Activated T-cell treated with anti-CD3 and anti-CD28 coated beads, Interleukin-2, amount 50 U/mL, for 4 hours (primary cell): ENCODE measurements at regions not wholly inside any gene's neighbourhood (a gene's known extent, or its start where the extent isn't known, plus 50 kb on each side); places are given as distances from the start of the nearest gene placed in this dataset.

Source experiments
- ATAC-seq, 2 donors: fragments of 200-7000 bp; cut with Tn5 transposase; one replicate each; pipeline ENCODE4 v1.10.0; 2021
- DNase-seq: peaks from one replicate; pipeline ENCODE4 v3.0.0-alpha.2; 2020
- H3K27me3 Mint-ChIP-seq: one replicate; pipeline ENCODE4 v1.8.0; 2021; ENCODE audit warnings: low read depth, mixed read lengths
- H3K36me3 Mint-ChIP-seq: one replicate; pipeline ENCODE4 v1.8.0; 2022; ENCODE audit warnings: mixed read lengths; ENCODE audit not compliant: insufficient read depth
- H3K4me1 Mint-ChIP-seq: one replicate; pipeline ENCODE4 v1.8.0; 2021; ENCODE audit warnings: low read depth, mixed read lengths
- H3K4me3 Mint-ChIP-seq: one replicate; pipeline ENCODE4 v1.8.0; 2021; ENCODE audit warnings: mild to moderate bottlenecking, moderate library complexity, mixed read lengths
- H3K9me3 Mint-ChIP-seq: one replicate; pipeline ENCODE4 v1.8.0; 2021; ENCODE audit warnings: mixed read lengths

DNA sequence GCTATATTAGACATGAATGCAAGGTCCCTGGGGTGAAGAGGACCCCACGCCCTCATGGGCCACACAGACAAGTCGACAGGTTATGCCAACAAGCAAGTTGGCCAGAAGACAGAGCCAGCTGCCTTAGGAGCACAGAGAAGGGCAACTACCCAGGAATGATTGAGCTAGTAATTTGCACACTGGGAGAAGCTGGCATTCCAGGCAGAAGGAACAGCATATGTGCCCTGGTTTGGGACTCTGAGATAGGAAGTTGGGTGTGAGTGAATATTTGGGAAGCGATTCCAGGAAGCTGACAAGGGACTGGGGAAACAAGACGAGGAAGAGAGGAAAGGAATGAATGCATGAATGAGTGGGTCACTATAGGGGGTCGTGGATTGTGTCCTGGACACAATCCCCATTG, 203.7 kb upstream of the CDH5 start:
- Mint-ChIP-seq H3K36me3 (no peaks in the 10 kb centered on the region), H3K9me3 (no peaks in the 10 kb centered on the region), H3K4me3 (no peak overlapping the region), H3K4me1 (no peaks in the 10 kb centered on the region), H3K27me3 (peaks cover 7% of the 10 kb centered on the region)
- ATAC-seq (no peak), DNase-seq (no peak)

DNA sequence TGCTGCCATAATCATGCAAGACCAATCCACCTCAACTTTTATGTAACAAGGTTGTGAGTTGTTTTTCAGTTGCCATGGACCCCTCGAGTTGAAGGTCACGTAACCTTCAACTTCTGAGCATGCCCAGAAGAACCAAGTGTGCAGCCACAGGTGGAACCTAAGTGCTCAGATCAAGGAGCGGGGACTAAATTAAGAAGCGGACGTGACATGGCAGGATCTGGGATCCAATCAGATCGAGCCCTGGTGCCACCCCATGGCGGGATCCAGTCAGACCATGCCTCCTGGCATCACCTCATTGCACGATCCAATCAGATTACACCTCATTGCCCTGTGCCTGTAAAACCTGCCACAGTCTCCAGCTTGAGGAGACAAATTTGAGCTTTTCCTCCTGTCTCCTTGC, 204.5 kb upstream of the CDH5 start:
- DNase-seq: no peak
- Mint-ChIP-seq H3K4me3 (no peak overlapping the region), H3K36me3 (no peaks in the 10 kb centered on the region), H3K9me3 (no peaks in the 10 kb centered on the region), H3K27me3 (peaks cover 7% of the 10 kb centered on the region), H3K4me1 (no peaks in the 10 kb centered on the region)
- no peak for ATAC-seq

DNA sequence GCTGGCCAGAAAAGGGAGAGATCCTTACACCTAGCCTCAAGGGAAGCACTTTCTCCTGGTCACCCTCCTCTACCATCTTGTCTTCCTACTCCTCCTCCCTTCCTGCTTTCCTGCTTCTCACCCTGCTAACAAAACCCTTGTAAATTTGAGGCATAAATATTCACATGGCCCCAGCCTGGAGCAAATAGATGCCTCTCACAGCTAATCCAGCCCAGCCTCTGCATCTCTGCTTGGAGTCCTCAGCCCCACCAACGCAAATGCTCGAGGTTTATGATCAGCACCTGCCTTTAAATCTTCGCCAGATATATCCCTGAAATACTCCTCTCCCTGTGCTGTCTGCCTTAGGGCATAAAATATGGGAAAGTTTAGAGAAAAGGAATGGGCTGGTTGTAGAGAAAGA, 205.2 kb upstream of the CDH5 start:
- Mint-ChIP-seq H3K27me3 (peaks cover 7% of the 10 kb centered on the region), H3K4me3 (no peak overlapping the region), H3K9me3 (no peaks in the 10 kb centered on the region), H3K36me3 (no peaks in the 10 kb centered on the region), H3K4me1 (no peaks in the 10 kb centered on the region)
- no peak for ATAC-seq
- no peak for DNase-seq

DNA sequence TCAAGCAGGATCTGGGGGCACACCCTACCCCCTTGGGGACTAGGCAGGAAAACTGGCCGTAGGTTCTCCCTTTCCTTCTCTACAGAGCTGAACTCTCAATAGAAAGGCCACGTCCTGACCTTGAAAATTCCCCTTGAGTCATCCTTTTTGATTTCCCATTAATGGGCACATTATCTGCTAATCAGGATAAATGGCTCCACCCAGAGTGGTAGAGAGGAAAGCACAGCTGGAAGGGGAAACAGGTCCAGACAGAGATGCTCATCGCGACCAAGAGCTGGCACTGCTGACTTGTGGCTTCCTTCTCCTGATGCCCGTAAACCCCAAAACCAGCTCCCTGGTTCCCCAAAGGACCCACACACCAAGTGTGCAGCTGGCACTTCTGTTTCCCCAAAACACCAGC, 206.5 kb upstream of the CDH5 start:
- ATAC-seq: no peak
- Mint-ChIP-seq H3K9me3 (no peaks in the 10 kb centered on the region), H3K27me3 (peaks cover 7% of the 10 kb centered on the region), H3K36me3 (no peaks in the 10 kb centered on the region), H3K4me1 (no peaks in the 10 kb centered on the region), H3K4me3 (no peak overlapping the region)
- DNase-seq: no peak

DNA sequence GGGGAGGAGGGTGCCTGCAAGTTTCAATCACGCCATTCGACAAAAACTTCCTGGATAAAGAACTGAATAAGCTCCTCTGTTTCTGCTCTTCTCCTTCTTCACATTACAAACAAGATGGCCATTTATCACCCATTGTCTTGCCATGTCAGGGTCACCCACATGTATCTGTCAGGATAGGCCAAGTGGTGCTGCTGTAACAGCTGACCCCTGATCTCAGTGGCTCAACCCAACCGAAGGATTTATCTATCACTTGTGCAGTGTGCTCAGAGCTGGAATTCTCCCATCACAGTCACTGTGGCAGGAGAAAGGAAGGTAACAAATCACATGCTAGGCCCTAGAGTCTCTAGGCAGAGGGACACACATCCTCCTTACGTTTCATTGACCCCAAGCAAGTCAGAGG, 210.0 kb upstream of the CDH5 start:
- Mint-ChIP-seq H3K36me3 (no peaks in the 10 kb centered on the region), H3K9me3 (no peaks in the 10 kb centered on the region), H3K4me1 (no peaks in the 10 kb centered on the region), H3K27me3 (peaks cover 5% of the 10 kb centered on the region), H3K4me3 (no peak overlapping the region)
- DNase-seq (no peak), ATAC-seq (no peak)

DNA sequence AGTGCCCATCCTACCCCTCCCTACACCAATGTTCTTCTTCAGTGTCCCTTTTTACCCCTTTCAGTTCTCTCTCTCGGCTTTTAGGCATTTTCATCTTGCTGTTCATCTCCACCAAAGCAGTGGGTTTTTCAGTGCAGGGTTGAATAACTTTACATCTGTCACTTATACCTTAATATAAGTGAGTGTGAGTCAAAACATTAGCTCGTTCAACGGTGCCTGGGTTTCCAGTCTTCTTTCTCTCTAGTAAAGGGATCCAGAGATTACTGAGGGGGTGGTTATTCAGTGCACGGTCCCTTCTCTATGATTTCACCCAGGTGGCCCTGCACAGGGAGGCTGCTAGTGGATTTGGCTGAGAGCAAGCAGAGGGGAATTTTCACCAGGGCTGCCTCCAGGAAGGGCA, 210.6 kb upstream of the CDH5 start:
- H3K36me3 Mint-ChIP-seq: no peaks in the 10 kb centered on the region
- ATAC-seq (no peak), DNase-seq (no peak)
- peaks cover 2% of the 10 kb centered on the region for H3K27me3 Mint-ChIP-seq
- H3K9me3 Mint-ChIP-seq: no peaks in the 10 kb centered on the region
- no peak overlapping the region for H3K4me3 Mint-ChIP-seq
- H3K4me1 Mint-ChIP-seq: peaks cover 3% of the 10 kb centered on the region

DNA sequence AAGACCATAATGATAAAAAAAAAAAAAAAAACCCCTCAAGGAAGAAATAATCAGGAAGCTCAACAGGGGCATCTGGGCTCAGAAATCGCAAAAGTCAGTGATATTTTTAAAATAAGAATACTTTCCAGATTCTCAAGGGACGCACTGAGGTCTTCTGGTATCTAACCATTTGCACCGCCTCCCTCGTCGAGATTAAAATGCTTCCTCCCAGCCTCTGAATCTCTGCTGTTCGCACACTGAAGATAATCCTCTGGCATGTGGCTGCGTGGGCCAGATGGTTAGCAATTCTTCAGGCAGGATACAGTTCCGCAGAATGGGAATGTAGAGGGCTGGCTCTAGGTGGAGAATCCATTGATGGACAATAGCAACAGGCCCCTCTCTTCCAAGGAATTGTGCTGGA, 211.7 kb upstream of the CDH5 start:
- H3K4me3 Mint-ChIP-seq: no peak overlapping the region
- no peak for ATAC-seq
- peaks cover 5% of the 10 kb centered on the region for H3K27me3 Mint-ChIP-seq
- no peak for DNase-seq
- peaks cover 3% of the 10 kb centered on the region for H3K4me1 Mint-ChIP-seq
- H3K9me3 Mint-ChIP-seq: no peaks in the 10 kb centered on the region
- H3K36me3 Mint-ChIP-seq: no peaks in the 10 kb centered on the region

DNA sequence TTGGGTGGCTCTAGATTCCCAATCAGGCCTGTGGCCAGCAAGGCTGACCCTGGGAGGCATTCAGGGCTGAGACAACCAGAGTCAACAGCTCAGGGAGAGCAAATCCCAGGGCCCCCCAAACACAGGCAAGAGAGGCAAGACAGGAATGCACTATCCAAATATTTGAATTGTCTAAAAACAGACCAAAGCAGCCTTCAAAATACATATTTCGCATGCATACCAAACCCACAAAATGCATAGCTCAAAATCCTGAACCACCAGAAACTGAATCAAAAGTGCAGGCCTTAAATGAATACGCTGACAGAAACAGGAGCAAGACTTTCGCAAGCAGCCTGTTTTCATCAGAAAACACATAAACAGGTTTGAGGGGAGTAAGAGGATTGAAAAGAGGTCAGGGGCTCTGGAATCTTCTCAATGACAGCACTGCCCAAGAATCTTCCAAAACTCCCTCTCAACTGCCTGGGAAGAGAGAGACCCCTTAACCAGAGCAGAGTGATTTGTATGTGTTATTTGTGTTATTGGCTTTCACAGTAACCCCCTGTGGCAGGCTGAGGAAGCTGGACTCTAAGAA, 213.6 kb upstream of the CDH5 start:
- H3K4me1 Mint-ChIP-seq: peaks cover 3% of the 10 kb centered on the region
- H3K4me3 Mint-ChIP-seq: no peak overlapping the region
- DNase-seq (no peak), ATAC-seq (no peak)
- H3K9me3 Mint-ChIP-seq: no peaks in the 10 kb centered on the region
- peaks cover 5% of the 10 kb centered on the region for H3K27me3 Mint-ChIP-seq
- H3K36me3 Mint-ChIP-seq: no peaks in the 10 kb centered on the region

DNA sequence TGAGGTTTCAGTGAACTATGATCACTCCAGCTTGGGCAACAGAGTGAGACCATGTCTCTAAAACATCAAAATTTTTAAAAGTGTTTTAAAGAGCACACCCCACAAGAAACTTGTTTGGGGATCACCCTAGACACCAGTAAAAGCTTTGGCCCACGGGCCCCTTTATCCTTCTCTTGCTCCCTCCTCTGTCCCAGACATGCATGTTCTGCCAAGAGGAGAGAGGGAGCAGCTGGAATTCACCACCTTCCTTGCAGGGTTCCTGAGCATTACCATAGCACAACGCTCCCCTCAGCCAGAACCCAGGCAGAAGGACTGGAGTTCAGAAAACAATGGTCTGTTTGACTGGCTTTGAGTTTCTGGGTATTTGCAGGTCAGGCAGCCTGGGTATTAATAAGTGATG, 214.3 kb upstream of the CDH5 start:
- ATAC-seq: no peak
- DNase-seq: no peak
- Mint-ChIP-seq H3K27me3 (peaks cover 5% of the 10 kb centered on the region), H3K36me3 (no peaks in the 10 kb centered on the region), H3K4me3 (no peak overlapping the region), H3K4me1 (peaks cover 3% of the 10 kb centered on the region), H3K9me3 (no peaks in the 10 kb centered on the region)

DNA sequence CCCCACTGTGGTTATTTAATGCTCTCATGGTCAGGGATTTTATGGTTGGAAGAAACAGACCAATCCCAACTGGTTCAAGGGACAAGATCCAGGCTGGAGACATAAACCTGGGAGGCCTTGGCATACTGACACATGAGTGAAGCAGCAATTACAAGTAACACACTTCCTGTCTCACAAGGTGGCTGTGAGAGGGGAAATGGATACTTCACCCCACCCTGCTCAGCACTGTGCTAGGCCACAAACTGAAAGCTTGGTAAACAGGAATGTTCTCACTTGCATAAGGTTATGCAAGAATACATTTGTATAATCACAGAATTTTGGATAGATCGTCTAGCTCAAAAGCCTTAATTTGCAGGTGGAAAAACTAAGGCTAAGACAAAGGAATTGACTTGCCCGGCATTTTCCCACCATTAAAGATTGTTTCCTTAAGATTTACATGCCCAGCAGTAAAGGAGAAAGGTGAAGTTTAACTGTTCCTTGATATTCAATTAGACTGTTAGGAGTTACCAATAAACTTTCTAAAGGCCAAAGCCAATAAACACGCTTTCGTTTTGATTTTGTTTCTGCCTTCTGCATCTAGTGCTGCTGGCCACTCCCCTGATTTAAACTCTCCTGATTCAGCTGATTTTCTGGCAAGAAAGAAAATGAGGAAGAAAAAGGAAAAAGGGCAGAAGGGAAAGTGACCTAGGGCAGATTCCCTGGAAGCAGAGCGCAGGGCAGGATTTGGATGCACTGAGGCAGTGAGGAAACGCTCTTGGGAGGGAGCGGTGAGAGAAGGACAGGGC, 215.6 kb upstream of the CDH5 start:
- Mint-ChIP-seq H3K9me3 (no peaks in the 10 kb centered on the region), H3K27me3 (peaks cover 5% of the 10 kb centered on the region), H3K4me3 (no peak overlapping the region), H3K36me3 (no peaks in the 10 kb centered on the region), H3K4me1 (peaks cover 3% of the 10 kb centered on the region)
- no peak for DNase-seq
- ATAC-seq: no peak

DNA sequence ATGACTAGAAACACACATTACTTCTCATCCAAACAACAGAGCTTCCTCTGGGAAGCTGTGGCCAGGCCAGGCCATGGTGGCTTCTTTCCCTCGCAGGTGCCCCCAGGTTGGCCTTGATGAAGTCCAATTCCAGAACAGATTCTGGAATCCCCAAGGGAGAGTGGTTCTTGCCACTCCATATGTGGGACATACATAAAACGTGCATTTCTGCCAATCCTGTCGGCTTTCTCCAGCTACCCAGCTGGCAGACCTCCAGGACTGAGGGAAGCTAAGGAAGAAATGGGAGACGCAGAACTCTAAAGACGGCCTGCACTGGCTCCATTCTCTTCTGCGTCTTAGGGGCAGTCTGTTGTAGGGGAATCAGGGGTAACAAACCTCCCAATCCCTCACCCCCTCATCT, 219.2 kb upstream of the CDH5 start:
- Mint-ChIP-seq H3K4me3 (no peak overlapping the region), H3K36me3 (no peaks in the 10 kb centered on the region), H3K27me3 (peaks cover 11% of the 10 kb centered on the region), H3K9me3 (no peaks in the 10 kb centered on the region), H3K4me1 (peaks cover 3% of the 10 kb centered on the region)
- no peak for ATAC-seq
- DNase-seq: no peak

DNA sequence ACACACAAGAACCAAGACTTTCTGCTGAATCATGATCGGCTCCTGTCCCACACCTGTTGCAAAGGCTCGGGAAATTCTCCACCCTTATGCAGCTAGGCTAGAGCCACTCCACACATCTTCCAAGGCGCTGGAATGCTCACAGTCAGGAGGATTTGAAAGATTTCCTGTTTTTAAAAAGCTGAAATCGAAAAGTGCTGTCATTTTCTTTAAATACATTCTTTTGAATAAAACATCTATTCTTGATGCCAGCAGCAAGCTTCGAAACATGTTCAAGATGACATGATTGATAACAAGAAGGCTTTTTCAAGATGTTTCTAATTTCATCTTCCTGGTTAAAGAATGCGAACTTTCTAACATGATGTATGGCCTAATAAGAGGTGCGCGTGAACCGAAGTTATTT, 219.7 kb upstream of the CDH5 start:
- H3K36me3 Mint-ChIP-seq: no peaks in the 10 kb centered on the region
- no peak for ATAC-seq
- no peak overlapping the region for H3K4me3 Mint-ChIP-seq

DNA sequence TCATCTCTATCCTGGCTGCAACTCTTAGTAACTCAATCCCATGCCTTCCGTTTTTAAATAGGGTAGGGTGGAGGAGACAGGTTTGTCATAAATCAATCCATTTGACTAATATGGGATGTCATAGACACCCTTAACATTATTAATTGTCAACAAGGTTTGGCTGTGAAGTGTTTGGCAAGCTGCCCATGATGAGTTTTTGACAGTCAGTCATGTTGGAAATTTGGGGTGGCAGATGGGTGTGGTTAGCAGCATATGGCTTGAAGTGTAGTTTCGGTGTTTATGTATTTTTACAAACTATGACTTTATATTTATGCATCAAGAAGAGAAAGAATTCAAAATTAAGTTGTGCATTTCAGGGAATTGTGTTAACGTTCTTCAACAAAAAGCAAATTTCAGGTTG, 221.8 kb upstream of the CDH5 start:
- no peak for DNase-seq
- Mint-ChIP-seq H3K4me1 (no peaks in the 10 kb centered on the region), H3K27me3 (peaks cover 7% of the 10 kb centered on the region), H3K36me3 (no peaks in the 10 kb centered on the region), H3K4me3 (no peak overlapping the region), H3K9me3 (no peaks in the 10 kb centered on the region)
- no peak for ATAC-seq

More for the DNA sequence above, 219.7 kb upstream of the CDH5 start:
- Mint-ChIP-seq H3K4me1 (peaks cover 3% of the 10 kb centered on the region), H3K9me3 (no peaks in the 10 kb centered on the region), H3K27me3 (peaks cover 11% of the 10 kb centered on the region)
- DNase-seq: no peak

DNA sequence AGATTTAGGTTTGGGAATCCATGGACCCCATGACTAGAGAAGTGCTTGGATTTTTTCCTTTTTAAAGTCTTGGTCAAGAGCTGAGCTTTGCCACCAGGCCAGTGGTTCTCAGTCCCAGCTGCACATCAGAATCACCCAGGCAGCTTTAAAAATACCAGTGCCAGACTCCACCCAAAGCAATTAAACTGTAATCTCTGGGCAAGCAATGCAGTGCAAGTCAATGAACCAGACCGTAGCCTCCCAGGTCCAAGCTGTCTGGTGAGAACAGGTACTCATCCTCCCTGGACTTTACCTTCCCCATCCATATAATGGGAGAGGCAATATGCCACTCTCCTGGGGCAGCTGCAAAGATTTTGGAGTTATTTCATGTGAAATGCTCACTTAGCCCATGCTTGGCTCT, 223.1 kb upstream of the CDH5 start:
- H3K9me3 Mint-ChIP-seq: no peaks in the 10 kb centered on the region
- H3K4me1 Mint-ChIP-seq: no peaks in the 10 kb centered on the region
- H3K27me3 Mint-ChIP-seq: peaks cover 7% of the 10 kb centered on the region
- no peak for DNase-seq
- no peak overlapping the region for H3K4me3 Mint-ChIP-seq
- no peaks in the 10 kb centered on the region for H3K36me3 Mint-ChIP-seq
- ATAC-seq: no peak

DNA sequence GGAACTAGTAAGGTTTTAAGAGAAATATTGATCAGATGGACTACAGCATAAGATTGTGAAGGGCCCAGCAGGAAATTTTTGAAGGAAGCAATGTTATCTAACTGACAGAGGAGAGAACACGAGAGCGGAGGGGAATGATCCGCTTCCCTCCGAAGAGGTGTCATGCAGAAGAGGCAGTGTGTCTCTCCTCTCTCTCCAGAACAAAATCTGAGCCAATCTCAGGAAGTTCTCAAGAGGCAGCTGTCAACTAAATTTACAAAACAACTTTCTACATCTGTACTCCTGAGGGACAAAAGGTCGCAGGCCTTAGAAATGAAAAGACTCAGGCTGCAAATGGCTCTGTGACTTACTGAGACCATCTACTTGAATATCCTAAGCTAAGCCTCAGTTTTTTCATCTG, 224.6 kb upstream of the CDH5 start:
- no peaks in the 10 kb centered on the region for H3K36me3 Mint-ChIP-seq
- H3K27me3 Mint-ChIP-seq: peaks cover 9% of the 10 kb centered on the region
- no peak for ATAC-seq
- H3K4me1 Mint-ChIP-seq: no peaks in the 10 kb centered on the region
- no peak overlapping the region for H3K4me3 Mint-ChIP-seq
- DNase-seq: no peak
- no peaks in the 10 kb centered on the region for H3K9me3 Mint-ChIP-seq
